SK-N-SH treated with all-trans-retinoic acid at 6 μM for 48 hours (cell line): ENCODE measurements at regions not wholly inside any gene's neighbourhood (a gene's known extent, or its start where the extent isn't known, plus 50 kb on each side); places are given as distances from the start of the nearest gene placed in this dataset.

Experiments used
- ATAC-seq: fragments of 200-7000 bp; cut with Tn5 transposase; 3 replicates; pipeline ENCODE4 v1.9.1; 2020; ENCODE audit warnings: mild to moderate bottlenecking, moderate library complexity
- BACH2 ChIP-seq: fragments of 250-450 bp; sonication (Bioruptor Pico); IDR thresholded peaks from 2 replicates; pipeline ENCODE4 v1.9.0; 2021; ENCODE audit warnings: mild to moderate bottlenecking, borderline replicate concordance
- CREB5 ChIP-seq: fragments of 250-450 bp; sonication (Bioruptor Pico); IDR thresholded peaks from 2 replicates; pipeline ENCODE4 v1.5.1; 2020; ENCODE audit warnings: low read depth, mild to moderate bottlenecking, moderate library complexity
- CSDC2 ChIP-seq: fragments of 250-450 bp; sonication (Bioruptor Pico); IDR thresholded peaks from 2 replicates; pipeline ENCODE4 v1.5.0; 2020; ENCODE audit warnings: mild to moderate bottlenecking, moderate library complexity
- CSRNP3 ChIP-seq: fragments of 250-450 bp; sonication (Bioruptor Pico); IDR thresholded peaks from 2 replicates; pipeline ENCODE4 v1.5.1; 2021; ENCODE audit warnings: mild to moderate bottlenecking, moderate library complexity
- GLIS3 ChIP-seq: fragments of 250-450 bp; sonication (Bioruptor Pico); IDR thresholded peaks from 2 replicates; pipeline ENCODE4 v1.5.0; 2020; ENCODE audit warnings: mild to moderate bottlenecking, moderate library complexity
- ISL1 ChIP-seq: fragments of 250-450 bp; sonication (Bioruptor Pico); IDR thresholded peaks from 2 replicates; pipeline ENCODE4 v2.1.2; 2022; ENCODE audit warnings: mild to moderate bottlenecking, moderate library complexity
- OSR1 ChIP-seq: fragments of 250-450 bp; sonication (Bioruptor Pico); IDR thresholded peaks from 2 replicates; pipeline ENCODE4 v1.8.0; 2022; ENCODE audit warnings: moderate library complexity, mild to moderate bottlenecking, inconsistent platforms
- PATZ1 ChIP-seq: fragments of 250-450 bp; sonication (Bioruptor Pico); IDR thresholded peaks from 2 replicates; pipeline ENCODE4 v1.8.0; 2020; ENCODE audit warnings: mild to moderate bottlenecking, moderate library complexity, borderline replicate concordance
- POU6F1 ChIP-seq: fragments of 250-450 bp; sonication (Bioruptor Pico); IDR thresholded peaks from 2 replicates; pipeline ENCODE4 v1.8.0; 2021; ENCODE audit warnings: low read depth, mild to moderate bottlenecking, moderate library complexity, borderline replicate concordance
- TCF4 ChIP-seq: fragments of 250-450 bp; sonication (Bioruptor Pico); IDR thresholded peaks from 2 replicates; pipeline ENCODE4 v1.8.0; 2021; ENCODE audit warnings: mild to moderate bottlenecking, moderate library complexity, borderline replicate concordance
- TOX ChIP-seq: fragments of 250-450 bp; sonication (Bioruptor Pico); IDR thresholded peaks from 2 replicates; pipeline ENCODE4 v1.8.0; 2021; ENCODE audit warnings: mild to moderate bottlenecking, moderate library complexity, borderline replicate concordance
- TSHZ2 ChIP-seq: fragments of 250-450 bp; sonication (Bioruptor Pico); IDR thresholded peaks from 2 replicates; pipeline ENCODE4 v1.5.0; 2020; ENCODE audit warnings: mild to moderate bottlenecking, moderate library complexity
- ZFP3 ChIP-seq: fragments of 250-450 bp; sonication (Bioruptor Pico); IDR thresholded peaks from 2 replicates; pipeline ENCODE4 v1.5.0; 2020; ENCODE audit warnings: mild to moderate bottlenecking, moderate library complexity
- ZNF565 ChIP-seq: fragments of 450-650 bp; formaldehyde crosslinking; conservative IDR thresholded peaks from 2 replicates; pipeline ENCODE4 v1.5.0; 2020; ENCODE audit warnings: low read depth, mild to moderate bottlenecking, moderate library complexity
- ZNF8 ChIP-seq: fragments of 450-650 bp; formaldehyde crosslinking; IDR thresholded peaks from 2 replicates; pipeline ENCODE4 v1.5.0; 2020; ENCODE audit warnings: mild to moderate bottlenecking, moderate library complexity

GRCh38 chr10:7085147-7085912 is 325.5 kb downstream of the SFMBT2 start:
- TF ChIP-seq OSR1 (CRISPR knock-in tag) (no peak), TSHZ2 (CRISPR knock-in tag) (no peak), BACH2 (CRISPR knock-in tag) (no peak)
- no peak for ATAC-seq

GRCh38 chr10:7084280-7085005 is 326.4 kb downstream of the SFMBT2 start:
- TF ChIP-seq PATZ1 (no peak), GLIS3 (CRISPR knock-in tag) (no peak), CSDC2 (CRISPR knock-in tag) (no peak), BACH2 (CRISPR knock-in tag) (no peak), ZFP3 (CRISPR knock-in tag) (no peak), TSHZ2 (CRISPR knock-in tag) (no peak), TOX (CRISPR knock-in tag) (no peak), OSR1 (CRISPR knock-in tag) (no peak), ISL1 (CRISPR knock-in tag) (no peak), TCF4 (CRISPR knock-in tag) (no peak), ZNF8 (CRISPR knock-in tag) (no peak), CSRNP3 (CRISPR knock-in tag) (no peak), CREB5 (no peak), ZNF565 (CRISPR knock-in tag) (no peak), POU6F1 (CRISPR knock-in tag) (no peak)
- ATAC-seq, result no peak
